Loucy (cell line): ENCODE measurements at regions not wholly inside any gene's neighbourhood (a gene's known extent, or its start where the extent isn't known, plus 50 kb on each side); places are given as distances from the start of the nearest gene placed in this dataset.

Experiments used
- EZH2phosphoT487 ChIP-seq: fragments of 200-600 bp; IDR thresholded peaks from 2 replicates; pipeline ENCODE4 v1.6.1; 2018; ENCODE audit warnings: antibody characterized with exemption, mild to moderate bottlenecking, moderate library complexity, borderline replicate concordance
- TF ChIP-seq, protein P1 (sequence below): fragments of 200-600 bp; sonication (generic); conservative IDR thresholded peaks from 2 replicates; pipeline ENCODE4 v1.5.1; 2014; ENCODE audit warnings: mild to moderate bottlenecking, antibody characterized with exemption, low read length

DNA sequence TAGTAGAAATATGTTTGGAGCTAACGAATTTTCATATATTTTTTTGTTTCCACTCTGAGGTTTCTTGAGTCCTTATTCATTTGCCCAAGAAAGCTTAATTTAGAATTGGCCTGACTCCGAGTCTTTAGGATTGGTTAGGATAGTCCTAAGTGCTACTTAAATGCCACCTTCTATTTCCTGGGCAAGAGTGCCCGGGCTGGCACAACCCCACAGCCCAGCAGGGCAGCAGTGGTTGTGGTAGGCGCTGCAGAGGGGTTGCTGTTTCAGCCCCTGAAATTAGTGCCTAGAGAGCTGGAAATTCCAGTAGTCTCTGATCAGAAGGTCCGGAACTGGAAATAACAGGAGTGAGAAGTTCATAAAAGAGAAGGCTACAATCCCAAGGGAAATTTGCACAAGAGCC lies 139.4 kb upstream of the TENT5A start:
- TF ChIP-seq, protein P1, sequence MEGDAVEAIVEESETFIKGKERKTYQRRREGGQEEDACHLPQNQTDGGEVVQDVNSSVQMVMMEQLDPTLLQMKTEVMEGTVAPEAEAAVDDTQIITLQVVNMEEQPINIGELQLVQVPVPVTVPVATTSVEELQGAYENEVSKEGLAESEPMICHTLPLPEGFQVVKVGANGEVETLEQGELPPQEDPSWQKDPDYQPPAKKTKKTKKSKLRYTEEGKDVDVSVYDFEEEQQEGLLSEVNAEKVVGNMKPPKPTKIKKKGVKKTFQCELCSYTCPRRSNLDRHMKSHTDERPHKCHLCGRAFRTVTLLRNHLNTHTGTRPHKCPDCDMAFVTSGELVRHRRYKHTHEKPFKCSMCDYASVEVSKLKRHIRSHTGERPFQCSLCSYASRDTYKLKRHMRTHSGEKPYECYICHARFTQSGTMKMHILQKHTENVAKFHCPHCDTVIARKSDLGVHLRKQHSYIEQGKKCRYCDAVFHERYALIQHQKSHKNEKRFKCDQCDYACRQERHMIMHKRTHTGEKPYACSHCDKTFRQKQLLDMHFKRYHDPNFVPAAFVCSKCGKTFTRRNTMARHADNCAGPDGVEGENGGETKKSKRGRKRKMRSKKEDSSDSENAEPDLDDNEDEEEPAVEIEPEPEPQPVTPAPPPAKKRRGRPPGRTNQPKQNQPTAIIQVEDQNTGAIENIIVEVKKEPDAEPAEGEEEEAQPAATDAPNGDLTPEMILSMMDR = no peak
- TF ChIP-seq EZH2phosphoT487 = no peak
